Naive thymus-derived CD4-positive, alpha-beta T cell (primary cell): ENCODE measurements at regions not wholly inside any gene's neighbourhood (a gene's known extent, or its start where the extent isn't known, plus 50 kb on each side); places are given as distances from the start of the nearest gene placed in this dataset.

Source experiments
- ATAC-seq: fragments of 150-1000 bp; cut with Tn5 transposase; 2 replicates; pipeline ENCODE4 v1.10.0; 2021; ENCODE audit warnings: mild to moderate bottlenecking, moderate library complexity
- CTCF ChIA-PET: fragments of 350-600 bp; sonication (Branson Sonifier 250); formaldehyde crosslinking; loops from one replicate; lab custom pipeline; 2021; ENCODE audit warnings: antibody characterized with exemption; lab: Charles Lee
- POLR2A ChIA-PET: fragments of 350-600 bp; sonication (Branson Sonifier 250); formaldehyde crosslinking; loops from one replicate; lab custom pipeline; 2021; ENCODE audit warnings: antibody characterized with exemption, inconsistent platforms; lab: Charles Lee
- DNase-seq, 9 donors: peaks; one replicate each; pipeline versions ENCODE4 v3.0.0 to v3.0.0-alpha.2; 2020 to 2022; ENCODE audit warnings: mixed read lengths in 1 of 9
- H3K27ac ChIP-seq: one replicate; pipeline ENCODE4 v1.7.0; 2013; ENCODE audit warnings: mild to moderate bottlenecking, low read depth, low read length, moderate library complexity
- H3K27me3 ChIP-seq, 2 donors: one replicate each; pipeline ENCODE4 v1.7.0; 2013; ENCODE audit warnings: low read length in 2 of 2, mild to moderate bottlenecking in 2 of 2, moderate library complexity in 2 of 2; ENCODE audit not compliant: control insufficient read depth in 2 of 2, insufficient read depth in 2 of 2
- H3K36me3 ChIP-seq, 3 experiments: 1 replicate in 2 of 3; 2 replicates in 1 of 3; pipeline ENCODE4 v1.7.0; 2013; ENCODE audit warnings: low read length in 3 of 3, mild to moderate bottlenecking in 3 of 3, moderate library complexity in 1 of 3; ENCODE audit not compliant: insufficient read depth in 3 of 3, control insufficient read depth in 2 of 3
- H3K4me1 ChIP-seq, 2 donors: one replicate each; pipeline ENCODE4 v1.7.0; 2013; ENCODE audit warnings: low read length in 2 of 2, mild to moderate bottlenecking in 2 of 2, moderate library complexity in 1 of 2; ENCODE audit not compliant: control insufficient read depth in 2 of 2, insufficient read depth in 2 of 2
- H3K4me3 ChIP-seq: 2 replicates; pipeline ENCODE4 v1.7.0; 2013; ENCODE audit warnings: mild to moderate bottlenecking, low read length
- H3K9me3 ChIP-seq, 3 experiments: 1 replicate in 2 of 3; 2 replicates in 1 of 3; pipeline ENCODE4 v1.7.0; 2013; ENCODE audit warnings: low read length in 3 of 3; ENCODE audit not compliant: control insufficient read depth in 2 of 3
- H3K27ac Mint-ChIP-seq, 9 donors: one replicate each; pipeline ENCODE4 v1.8.0; 2020 to 2022; ENCODE audit warnings: mixed read lengths in 9 of 9, mild to moderate bottlenecking in 8 of 9, moderate library complexity in 5 of 9, inconsistent platforms in 2 of 9
- H3K27me3 Mint-ChIP-seq, 5 donors: one replicate each; pipeline ENCODE4 v1.8.0; 2021 to 2022; ENCODE audit warnings: mixed read lengths in 5 of 5, mild to moderate bottlenecking in 1 of 5
- H3K36me3 Mint-ChIP-seq, 5 donors: one replicate each; pipeline ENCODE4 v1.8.0; 2020 to 2022; ENCODE audit warnings: mixed read lengths in 5 of 5, mild to moderate bottlenecking in 3 of 5, inconsistent platforms in 1 of 5
- H3K4me1 Mint-ChIP-seq, 7 donors: one replicate each; pipeline ENCODE4 v1.8.0; 2020 to 2022; ENCODE audit warnings: mixed read lengths in 7 of 7, mild to moderate bottlenecking in 3 of 7, inconsistent platforms in 1 of 7
- H3K4me3 Mint-ChIP-seq, 10 donors: one replicate each; pipeline ENCODE4 v1.8.0; 2020 to 2022; ENCODE audit warnings: mild to moderate bottlenecking in 10 of 10, mixed read lengths in 10 of 10, moderate library complexity in 6 of 10, inconsistent platforms in 2 of 10
- H3K9me3 Mint-ChIP-seq, 11 donors: one replicate each; pipeline ENCODE4 v1.8.0; 2020 to 2022; ENCODE audit warnings: mixed read lengths in 11 of 11, mild to moderate bottlenecking in 4 of 11, inconsistent platforms in 1 of 11, moderate library complexity in 1 of 11
- intact Hi-C, 2 donors: fragments of 100-400 bp; cut with micrococcal nuclease; formaldehyde crosslinking; loops; one replicate each; pipeline ENCODE4 v1.15.1; 2023

DNA sequence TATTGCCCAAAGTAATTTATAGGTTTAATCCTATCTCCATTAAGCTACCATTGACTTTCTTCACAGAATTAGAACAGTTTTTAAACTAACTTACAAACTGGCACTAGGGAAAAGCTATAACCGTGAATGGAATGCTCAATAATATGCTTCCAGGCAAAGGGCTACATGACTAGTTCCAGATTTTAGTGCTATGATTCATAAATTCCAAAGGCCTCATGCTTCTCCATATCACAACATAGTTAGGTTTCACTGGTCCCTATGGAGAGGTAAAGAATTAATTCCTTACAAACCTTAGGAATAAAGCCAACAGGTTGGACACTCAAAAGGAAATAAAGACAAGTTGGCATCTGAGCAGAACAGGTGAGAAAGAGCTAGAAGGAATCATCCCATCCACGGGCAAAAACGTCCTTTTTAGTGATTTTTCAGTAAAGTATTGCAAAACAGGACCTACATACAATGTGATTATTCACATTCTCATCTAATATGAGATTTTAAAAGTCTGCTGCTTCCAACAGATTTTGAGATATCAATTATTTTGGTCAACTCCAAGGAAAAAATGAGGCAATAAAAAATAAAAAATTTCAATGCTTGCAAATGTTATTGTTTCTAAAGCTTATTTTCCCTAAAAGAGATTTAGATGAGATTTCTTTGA is 97.0 kb upstream of the TARS1 start:
- H3K4me3 Mint-ChIP-seq, result no peak overlapping the region
- H3K4me1 ChIP-seq, result no peaks in the 10 kb centered on the region
- H3K36me3 Mint-ChIP-seq, result peaks cover 0 to 4% (median 0%) of the 10 kb centered on the region in 5 donors
- ATAC-seq (no peak), DNase-seq (no peak)
- H3K4me3 ChIP-seq, result no peak overlapping the region
- no peak overlapping the region for H3K27ac ChIP-seq
- intact Hi-C loops, result no loop called here
- POLR2A ChIA-PET, result no interaction called here
- H3K4me1 Mint-ChIP-seq, result no peaks in the 10 kb centered on the region
- peaks cover 0 to 8% (median 0%) of the 10 kb centered on the region in 5 donors for H3K27me3 Mint-ChIP-seq
- H3K9me3 ChIP-seq, result no peaks in the 10 kb centered on the region
- no peaks in the 10 kb centered on the region for H3K27me3 ChIP-seq
- peaks cover 0 to 8% (median 3%) of the 10 kb centered on the region in 11 donors for H3K9me3 Mint-ChIP-seq
- CTCF ChIA-PET, result no interaction called here
- H3K36me3 ChIP-seq, result no peaks in the 10 kb centered on the region
- H3K27ac Mint-ChIP-seq, result no peak overlapping the region

DNA sequence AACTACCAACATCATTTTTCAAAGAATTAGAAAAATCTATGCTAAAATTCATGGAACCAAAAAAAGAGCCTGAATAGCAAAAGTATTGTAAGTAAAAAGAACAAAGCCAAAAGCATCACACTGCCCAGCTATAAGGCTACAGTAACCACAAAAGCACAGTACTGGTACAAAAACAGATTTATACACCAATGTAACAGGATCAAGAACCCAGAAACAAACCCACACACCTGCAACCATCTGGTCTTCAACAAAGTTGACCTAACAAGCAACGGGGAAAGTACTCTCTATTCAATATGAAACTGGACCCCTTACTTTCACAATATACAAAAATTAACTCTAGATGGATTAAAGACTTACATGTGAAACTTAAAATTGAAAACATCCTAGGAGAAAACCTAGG is 94.2 kb upstream of the TARS1 start:
- H3K27me3 ChIP-seq, result no peaks in the 10 kb centered on the region
- POLR2A ChIA-PET, result no interaction called here
- no peaks in the 10 kb centered on the region for H3K4me1 ChIP-seq
- H3K27ac ChIP-seq, result no peak overlapping the region
- H3K36me3 Mint-ChIP-seq, result peaks cover 0 to 4% (median 0%) of the 10 kb centered on the region in 5 donors
- H3K27ac Mint-ChIP-seq, result no peak overlapping the region
- H3K9me3 Mint-ChIP-seq, result peaks cover 0 to 19% (median 8%) of the 10 kb centered on the region in 11 donors
- ATAC-seq (no peak), DNase-seq (no peak)
- H3K4me1 Mint-ChIP-seq, result no peaks in the 10 kb centered on the region
- no peak overlapping the region for H3K4me3 ChIP-seq
- H3K4me3 Mint-ChIP-seq, result no peak overlapping the region
- intact Hi-C loops, result no loop called here
- peaks cover 0 to 8% (median 0%) of the 10 kb centered on the region in 5 donors for H3K27me3 Mint-ChIP-seq
- H3K9me3 ChIP-seq, result no peaks in the 10 kb centered on the region
- H3K36me3 ChIP-seq, result no peaks in the 10 kb centered on the region
- CTCF ChIA-PET, result no interaction called here

DNA sequence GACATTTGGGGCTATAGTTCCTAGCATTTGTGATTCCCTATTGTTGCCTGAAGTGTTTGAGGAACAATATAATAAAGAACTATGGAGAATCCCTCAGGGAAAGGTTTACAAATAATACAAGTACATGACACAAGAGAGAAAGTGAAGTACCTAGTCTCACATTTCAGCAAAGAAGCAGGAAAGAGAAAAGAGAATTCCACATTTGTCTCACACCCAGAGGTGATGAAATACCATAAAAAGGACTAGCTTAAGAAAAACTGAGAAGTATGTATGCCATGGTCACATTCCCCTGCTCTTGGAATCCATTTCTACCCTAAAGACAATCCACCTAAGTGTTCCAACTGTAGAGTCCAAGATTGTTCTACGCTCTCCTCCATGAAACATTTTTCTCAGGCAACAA is 79.0 kb upstream of the TARS1 start:
- H3K27ac ChIP-seq, result no peak overlapping the region
- POLR2A ChIA-PET, result no interaction called here
- DNase-seq (no peak), ATAC-seq (no peak)
- no peaks in the 10 kb centered on the region for H3K4me1 ChIP-seq
- Mint-ChIP-seq H3K27ac (no peak overlapping the region), H3K27me3 (peaks cover 0 to 13% (median 10%) of the 10 kb centered on the region in 5 donors), H3K36me3 (peaks cover 0 to 5% (median 0%) of the 10 kb centered on the region in 5 donors), H3K4me3 (no peak overlapping the region), H3K4me1 (peaks cover 0 to 5% (median 0%) of the 10 kb centered on the region in 7 donors), H3K9me3 (peaks cover 0 to 16% (median 6%) of the 10 kb centered on the region in 11 donors)
- no peaks in the 10 kb centered on the region for H3K36me3 ChIP-seq
- CTCF ChIA-PET, result no interaction called here
- no peak overlapping the region for H3K4me3 ChIP-seq
- H3K27me3 ChIP-seq, result no peaks in the 10 kb centered on the region
- intact Hi-C loops, result no loop called here
- H3K9me3 ChIP-seq, result no peaks in the 10 kb centered on the region

DNA sequence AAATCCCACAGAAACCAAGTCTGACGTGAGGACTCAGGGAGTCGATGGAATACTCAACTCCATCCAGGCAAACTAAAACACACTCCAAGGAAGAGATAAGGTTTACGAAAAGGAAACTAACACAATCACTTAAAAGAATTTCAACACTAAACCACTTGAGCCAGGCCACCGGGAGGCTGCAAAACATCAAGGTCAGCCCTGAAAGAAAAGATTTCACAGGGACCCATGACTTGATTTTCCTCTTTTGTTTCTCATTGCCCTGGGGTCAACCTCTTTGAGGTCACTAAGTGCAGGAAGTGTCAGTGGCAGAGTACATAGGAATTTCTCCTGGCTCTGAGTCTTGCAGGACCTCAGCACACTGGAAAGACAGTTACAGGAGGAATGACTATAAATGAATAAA is 77.8 kb upstream of the TARS1 start:
- no peak for ATAC-seq
- H3K27ac Mint-ChIP-seq, result peak overlapping the region in 1 of 9 donors; percentile 62
- Histone ChIP-seq H3K9me3 (no peaks in the 10 kb centered on the region), H3K27me3 (no peaks in the 10 kb centered on the region), H3K27ac (no peak overlapping the region), H3K36me3 (no peaks in the 10 kb centered on the region), H3K4me1 (no peaks in the 10 kb centered on the region), H3K4me3 (no peak overlapping the region)
- ChIA-PET POLR2A (no interaction called here), CTCF (no interaction called here)
- H3K4me1 Mint-ChIP-seq, result peaks cover 0 to 12% (median 2%) of the 10 kb centered on the region in 7 donors
- intact Hi-C loops, result no loop called here
- peaks cover 0 to 16% (median 6%) of the 10 kb centered on the region in 11 donors for H3K9me3 Mint-ChIP-seq
- no peak overlapping the region for H3K4me3 Mint-ChIP-seq
- no peak for DNase-seq
- H3K36me3 Mint-ChIP-seq, result peaks cover 0 to 5% (median 0%) of the 10 kb centered on the region in 5 donors
- H3K27me3 Mint-ChIP-seq, result peaks cover 0 to 13% (median 10%) of the 10 kb centered on the region in 5 donors

DNA sequence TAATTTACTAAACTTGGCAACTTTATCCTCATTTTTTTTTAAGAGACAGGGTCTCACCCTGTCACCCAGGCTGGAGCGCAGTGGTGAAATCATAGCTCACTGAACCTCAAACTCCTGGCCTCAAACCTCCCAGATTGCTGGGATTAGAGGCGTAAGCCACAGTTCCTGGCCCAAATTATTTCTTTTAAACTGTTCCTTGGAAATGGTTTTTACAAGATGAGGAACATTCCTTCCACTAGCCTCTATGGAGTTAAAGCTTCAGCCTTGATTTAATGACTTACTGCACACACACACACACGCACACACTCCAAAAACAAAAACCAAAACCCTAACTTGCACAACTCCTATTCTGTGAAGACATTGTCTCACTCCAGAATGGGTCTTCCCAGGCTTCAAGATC is 77.2 kb upstream of the TARS1 start:
- intact Hi-C loops, result no loop called here
- ChIA-PET CTCF (no interaction called here), POLR2A (no interaction called here)
- Histone ChIP-seq H3K4me1 (no peaks in the 10 kb centered on the region), H3K27ac (no peak overlapping the region), H3K27me3 (no peaks in the 10 kb centered on the region), H3K9me3 (no peaks in the 10 kb centered on the region), H3K4me3 (no peak overlapping the region), H3K36me3 (no peaks in the 10 kb centered on the region)
- peaks cover 0 to 12% (median 4%) of the 10 kb centered on the region in 11 donors for H3K9me3 Mint-ChIP-seq
- H3K4me3 Mint-ChIP-seq, result no peak overlapping the region
- H3K27ac Mint-ChIP-seq, result no peak overlapping the region
- peaks cover 0 to 5% (median 0%) of the 10 kb centered on the region in 5 donors for H3K36me3 Mint-ChIP-seq
- no peak for ATAC-seq
- DNase-seq, result no peak
- peaks cover 0 to 11% (median 7%) of the 10 kb centered on the region in 5 donors for H3K27me3 Mint-ChIP-seq
- peaks cover 0 to 12% (median 2%) of the 10 kb centered on the region in 7 donors for H3K4me1 Mint-ChIP-seq

DNA sequence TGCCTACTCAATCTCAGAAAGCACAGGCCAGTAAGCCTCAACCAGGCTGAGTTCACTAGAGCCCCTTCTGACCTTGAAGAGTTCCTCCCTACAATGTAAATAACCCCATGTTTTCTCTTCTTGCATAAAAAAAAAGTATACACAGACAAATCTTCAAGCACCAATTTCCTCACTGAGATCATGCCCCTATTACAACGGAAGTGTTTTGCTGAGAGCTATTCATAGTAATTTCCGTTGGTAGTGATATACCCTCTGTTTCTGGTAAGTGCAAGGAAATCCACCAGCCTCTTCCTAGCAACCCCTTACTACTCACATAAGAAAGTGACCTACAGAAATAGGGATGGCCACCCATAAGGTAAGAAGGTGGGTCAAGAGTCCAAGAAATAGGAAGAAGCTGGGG is 76.4 kb upstream of the TARS1 start:
- DNase-seq (peak in 2 of 9 donors; percentile 2), ATAC-seq (no peak)
- Mint-ChIP-seq H3K36me3 (peaks cover 0 to 5% (median 0%) of the 10 kb centered on the region in 5 donors), H3K4me1 (peaks cover 0 to 12% (median 2%) of the 10 kb centered on the region in 7 donors), H3K27ac (peak overlapping the region in 2 of 9 donors; percentile 22 to 55), H3K9me3 (peaks cover 0 to 12% (median 2%) of the 10 kb centered on the region in 11 donors), H3K4me3 (peak overlapping the region in 3 of 10 donors; percentile 12 to 36 (median 36)), H3K27me3 (peaks cover 0 to 9% (median 5%) of the 10 kb centered on the region in 5 donors)
- H3K4me1 ChIP-seq, result no peaks in the 10 kb centered on the region
- intact Hi-C loops, result no loop called here
- ChIA-PET CTCF (no interaction called here), POLR2A (no interaction called here)
- H3K36me3 ChIP-seq, result no peaks in the 10 kb centered on the region
- H3K27me3 ChIP-seq, result no peaks in the 10 kb centered on the region
- no peak overlapping the region for H3K27ac ChIP-seq
- no peaks in the 10 kb centered on the region for H3K9me3 ChIP-seq
- no peak overlapping the region for H3K4me3 ChIP-seq

DNA sequence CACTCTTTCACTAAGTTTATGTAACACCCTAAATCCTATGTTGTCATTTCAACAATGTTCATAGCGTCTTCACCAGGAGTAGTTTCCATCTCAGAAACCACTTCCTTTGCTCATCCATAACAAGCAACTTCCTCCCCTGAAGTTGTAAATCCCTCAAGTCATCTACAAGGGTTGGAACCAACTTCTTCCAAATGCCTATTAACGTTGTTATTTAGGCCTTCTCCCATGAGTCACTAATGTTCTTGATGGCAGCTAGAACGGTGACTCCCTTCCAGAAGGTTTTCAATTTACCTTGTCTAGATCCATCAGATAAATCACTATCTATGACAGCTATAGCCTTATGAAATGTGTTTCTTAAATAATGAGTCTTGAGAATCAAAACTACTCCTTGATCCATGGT is 73.3 kb upstream of the TARS1 start:
- peak overlapping the region in 1 of 10 donors; percentile 14 for H3K4me3 Mint-ChIP-seq
- no peaks in the 10 kb centered on the region for H3K27me3 ChIP-seq
- peaks cover 0 to 10% (median 5%) of the 10 kb centered on the region in 5 donors for H3K27me3 Mint-ChIP-seq
- H3K27ac Mint-ChIP-seq, result no peak overlapping the region
- DNase-seq, result no peak
- CTCF ChIA-PET, result no interaction called here
- H3K36me3 ChIP-seq, result no peaks in the 10 kb centered on the region
- no peaks in the 10 kb centered on the region for H3K4me1 ChIP-seq
- H3K9me3 Mint-ChIP-seq, result peaks cover 0 to 7% (median 0%) of the 10 kb centered on the region in 11 donors
- intact Hi-C loops, result no loop called here
- H3K27ac ChIP-seq, result no peak overlapping the region
- H3K4me1 Mint-ChIP-seq, result peaks cover 0 to 12% (median 2%) of the 10 kb centered on the region in 7 donors
- POLR2A ChIA-PET, result no interaction called here
- H3K4me3 ChIP-seq, result no peak overlapping the region
- H3K36me3 Mint-ChIP-seq, result peaks cover 0 to 4% (median 0%) of the 10 kb centered on the region in 5 donors
- no peak for ATAC-seq
- no peaks in the 10 kb centered on the region for H3K9me3 ChIP-seq
